22Rv1 (cell line): ENCODE measurements at regions not wholly inside any gene's neighbourhood (a gene's known extent, or its start where the extent isn't known, plus 50 kb on each side); places are given as distances from the start of the nearest gene placed in this dataset.

Experiments
- CTCF ChIP-seq: fragments of 450-650 bp; IDR thresholded peaks from 2 replicates; pipeline ENCODE4 v1.5.1; 2017; ENCODE audit warnings: mild to moderate bottlenecking
- ZFX ChIP-seq: fragments of 450-650 bp; IDR thresholded peaks from 2 replicates; pipeline ENCODE4 v1.6.1; 2017; ENCODE audit warnings: antibody characterized with exemption, borderline replicate concordance

GRCh38 chr21:35635261-35635660 is 425.1 kb downstream of the SETD4 start:
- TF ChIP-seq CTCF (no peak), ZFX (no peak)
